HG03135 (cell line): ENCODE measurements at regions not wholly inside any gene's neighbourhood (a gene's known extent, or its start where the extent isn't known, plus 50 kb on each side); places are given as distances from the start of the nearest gene placed in this dataset.
"Not testable (repeated sequence)": the region's sequence is repeated elsewhere in the genome, so short reads cannot be mapped to it uniquely, and the experiment has no call there.

Source experiments
- ATAC-seq: cut with Tn5 transposase; IDR thresholded peaks from one replicate; pipeline ENCODE4 v1.9.1; 2021; ENCODE audit warnings: mild to moderate bottlenecking, moderate library complexity; ENCODE audit not compliant: unreplicated experiment

- no peak for ATAC-seq
These were observed 883.1 kb downstream of the CDH18 start for GRCh38 chr5:19104948-19105347.

GRCh38 chr5:19122923-19123322, 865.1 kb downstream of the CDH18 start:
- ATAC-seq: no peak

- no peak for ATAC-seq
These were observed 861.9 kb downstream of the CDH18 start for GRCh38 chr5:19125956-19126713.

- no peak for ATAC-seq
These were observed 847.7 kb downstream of the CDH18 start for GRCh38 chr5:19140276-19140675.

- ATAC-seq: not testable (repeated sequence)
These were observed 846.0 kb downstream of the CDH18 start for GRCh38 chr5:19141937-19142524.

- not testable (repeated sequence) for ATAC-seq
These were observed 845.1 kb downstream of the CDH18 start for GRCh38 chr5:19142713-19143414.

GRCh38 chr5:19143935-19144334, 844.1 kb downstream of the CDH18 start:
- no peak for ATAC-seq

- ATAC-seq: no peak
These were observed 818.6 kb downstream of the CDH18 start for GRCh38 chr5:19169426-19169825.

- ATAC-seq: no peak
These were observed 815.0 kb downstream of the CDH18 start for GRCh38 chr5:19172926-19173470.

GRCh38 chr5:19175776-19176570, 812.0 kb downstream of the CDH18 start:
- ATAC-seq: no peak

GRCh38 chr5:19179571-19179970, 808.4 kb downstream of the CDH18 start:
- ATAC-seq: no peak

GRCh38 chr5:19189176-19189575, 798.8 kb downstream of the CDH18 start:
- ATAC-seq: no peak

- no peak for ATAC-seq
These were observed 794.4 kb downstream of the CDH18 start for GRCh38 chr5:19193631-19194030.

GRCh38 chr5:19196631-19197030, 791.4 kb downstream of the CDH18 start:
- no peak for ATAC-seq

- no peak for ATAC-seq
These were observed 787.7 kb downstream of the CDH18 start for GRCh38 chr5:19200251-19200650.

GRCh38 chr5:19208397-19208796, 779.6 kb downstream of the CDH18 start:
- ATAC-seq: no peak

- ATAC-seq: no peak
These were observed 777.1 kb downstream of the CDH18 start for GRCh38 chr5:19210886-19211285.

GRCh38 chr5:19229179-19229835, 758.7 kb downstream of the CDH18 start:
- no peak for ATAC-seq

GRCh38 chr5:19233573-19233972, 754.4 kb downstream of the CDH18 start:
- ATAC-seq: no peak

GRCh38 chr5:19235101-19235584, 752.9 kb downstream of the CDH18 start:
- ATAC-seq: no peak
